HS-5 (cell line): ENCODE measurements at regions not wholly inside any gene's neighbourhood (a gene's known extent, or its start where the extent isn't known, plus 50 kb on each side); places are given as distances from the start of the nearest gene placed in this dataset.
"Not testable (repeated sequence)": the region's sequence is repeated elsewhere in the genome, so short reads cannot be mapped to it uniquely, and the experiment has no call there.

Experiments used
- DNase-seq: peaks from one replicate; pipeline ENCODE4 v3.0.0-alpha.2; 2012; ENCODE audit warnings: low read depth

GRCh38 chr5:89847743-89848142, 561.8 kb downstream of the CETN3 start:
- DNase-seq = no peak

- no peak for DNase-seq
Measured at GRCh38 chr5:89844548-89844947, 565.0 kb downstream of the CETN3 start.

GRCh38 chr5:89842531-89842930, 567.0 kb downstream of the CETN3 start:
- no peak for DNase-seq

GRCh38 chr5:89840906-89841305, 568.6 kb downstream of the CETN3 start:
- no peak for DNase-seq

- DNase-seq = no peak
Measured at GRCh38 chr5:89830691-89831090, 578.9 kb downstream of the CETN3 start.

- DNase-seq = no peak
Measured at GRCh38 chr5:89827960-89828359, 581.6 kb downstream of the CETN3 start.

GRCh38 chr5:89827359-89827758, 582.2 kb downstream of the CETN3 start:
- DNase-seq = no peak

- no peak for DNase-seq
Measured at GRCh38 chr5:89826938-89827337, 582.6 kb downstream of the CETN3 start.

GRCh38 chr5:89823046-89823445, 586.5 kb downstream of the CETN3 start:
- no peak for DNase-seq

- no peak for DNase-seq
Measured at GRCh38 chr5:89817841-89818240, 591.7 kb downstream of the CETN3 start.

- DNase-seq = peak; percentile 3
Measured at GRCh38 chr5:89816038-89816437, 593.5 kb downstream of the CETN3 start.

- not testable (repeated sequence) for DNase-seq
Measured at GRCh38 chr5:89800735-89801134, 608.8 kb downstream of the CETN3 start.

- DNase-seq = not testable (repeated sequence)
Measured at GRCh38 chr5:89794504-89794903, 615.1 kb downstream of the CETN3 start.

- not testable (repeated sequence) for DNase-seq
Measured at GRCh38 chr5:89779734-89780133, 629.8 kb downstream of the CETN3 start.

GRCh38 chr5:89777758-89778157, 631.8 kb downstream of the CETN3 start:
- DNase-seq = no peak

GRCh38 chr5:89769975-89770374, 639.6 kb downstream of the CETN3 start:
- DNase-seq = peak; percentile 35

- DNase-seq = no peak
Measured at GRCh38 chr5:89759802-89760201, 649.8 kb downstream of the CETN3 start.

- no peak for DNase-seq
Measured at GRCh38 chr5:89758146-89758545, 651.4 kb downstream of the CETN3 start.

- DNase-seq = no peak
Measured at GRCh38 chr5:89756955-89757354, 652.6 kb downstream of the CETN3 start.

- DNase-seq = no peak
Measured at GRCh38 chr5:89755024-89755423, 654.5 kb downstream of the CETN3 start.

GRCh38 chr5:89735082-89735481, 674.5 kb downstream of the CETN3 start:
- DNase-seq = no peak

- DNase-seq = no peak
Measured at GRCh38 chr5:89733772-89734171, 675.8 kb downstream of the CETN3 start.

- peak; percentile 3 for DNase-seq
Measured at GRCh38 chr5:89729623-89730301, 679.8 kb downstream of the CETN3 start.

GRCh38 chr5:89728750-89729149, 680.8 kb downstream of the CETN3 start:
- no peak for DNase-seq
